HG03571 (cell line): ENCODE measurements at regions not wholly inside any gene's neighbourhood (a gene's known extent, or its start where the extent isn't known, plus 50 kb on each side); places are given as distances from the start of the nearest gene placed in this dataset.

ENCODE experiments used
- ATAC-seq: cut with Tn5 transposase; IDR thresholded peaks from one replicate; pipeline ENCODE4 v1.9.1; 2021; ENCODE audit not compliant: unreplicated experiment

DNA sequence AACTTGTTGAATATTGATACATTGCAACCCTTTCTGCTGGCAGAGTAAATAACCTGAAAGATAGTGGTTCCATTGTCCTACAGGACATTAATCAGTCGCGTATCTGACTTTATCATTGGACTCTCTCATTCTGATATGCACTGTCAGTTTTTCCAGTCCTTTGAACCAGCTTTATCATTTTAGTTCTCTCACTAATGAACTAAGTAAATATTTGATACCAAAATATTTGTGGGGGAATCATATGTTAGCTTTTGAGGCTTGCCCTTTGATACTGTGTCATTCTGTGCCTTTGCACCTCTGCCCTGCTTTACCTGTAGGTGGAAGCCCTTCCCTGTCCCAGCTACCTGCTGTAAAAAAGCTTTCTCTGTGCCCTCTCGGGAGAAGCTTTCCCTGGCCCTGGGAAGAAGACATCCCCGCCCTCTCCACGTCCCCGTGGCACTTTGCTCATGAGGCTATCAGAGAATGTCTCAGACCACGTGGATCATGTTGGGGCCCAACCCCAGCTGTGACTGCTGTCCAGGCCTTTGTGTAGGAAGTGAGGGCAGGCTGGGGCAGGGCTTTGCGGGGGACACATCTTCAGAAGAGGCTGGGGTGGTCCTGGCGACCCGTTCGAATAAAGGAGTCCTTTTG, 117.8 kb upstream of the NXT1 start:
- no peak for ATAC-seq

DNA sequence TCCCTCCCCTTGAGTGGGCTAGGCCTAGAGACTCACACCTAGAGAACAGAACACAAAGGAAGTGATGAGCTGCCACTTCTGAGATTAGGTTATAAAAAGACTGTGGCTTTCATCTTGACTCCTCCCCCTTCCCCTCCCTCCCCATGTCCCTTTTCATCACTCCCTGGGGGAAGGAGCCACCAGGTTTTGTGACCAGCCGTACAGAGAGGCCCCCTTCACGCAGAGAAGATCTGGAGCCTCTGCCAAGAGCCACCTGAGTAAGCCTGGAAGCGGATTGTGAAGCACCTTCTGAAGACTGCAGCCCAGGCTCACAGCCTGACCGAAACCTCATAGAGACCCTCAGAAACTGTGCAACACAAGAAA, 118.4 kb upstream of the NXT1 start:
- no peak for ATAC-seq

DNA sequence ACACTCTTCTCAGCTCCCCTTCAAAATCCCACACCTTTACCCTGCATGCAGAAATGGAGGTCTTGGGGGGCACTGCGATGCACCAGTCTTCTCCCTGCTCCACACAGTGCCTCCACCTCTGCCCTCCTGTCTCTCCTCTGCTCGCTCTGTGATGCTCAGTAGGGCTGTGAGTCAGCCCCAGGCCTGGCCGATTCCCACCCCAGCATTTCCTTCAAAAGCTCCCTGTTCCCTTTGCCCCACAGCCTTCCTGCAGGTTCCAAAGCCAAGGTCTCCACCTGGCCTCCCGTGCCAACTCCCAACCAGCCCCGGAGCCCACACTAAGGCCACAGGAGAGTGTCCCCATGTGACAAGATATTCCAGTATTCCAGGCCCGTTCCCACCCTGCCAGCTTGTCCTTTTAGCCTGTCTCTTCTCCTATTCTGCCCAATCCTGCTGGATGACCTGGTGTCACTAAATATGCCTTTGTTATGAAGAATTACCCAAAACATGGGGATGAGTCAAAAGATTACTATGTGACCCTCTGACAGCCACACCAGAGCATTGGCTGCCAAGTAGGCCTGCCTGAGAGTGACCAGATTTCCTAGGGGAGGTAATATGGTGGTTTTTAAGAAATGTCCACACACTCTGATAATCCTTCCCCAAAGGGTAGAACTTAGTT, 118.9 kb upstream of the NXT1 start:
- no peak for ATAC-seq

DNA sequence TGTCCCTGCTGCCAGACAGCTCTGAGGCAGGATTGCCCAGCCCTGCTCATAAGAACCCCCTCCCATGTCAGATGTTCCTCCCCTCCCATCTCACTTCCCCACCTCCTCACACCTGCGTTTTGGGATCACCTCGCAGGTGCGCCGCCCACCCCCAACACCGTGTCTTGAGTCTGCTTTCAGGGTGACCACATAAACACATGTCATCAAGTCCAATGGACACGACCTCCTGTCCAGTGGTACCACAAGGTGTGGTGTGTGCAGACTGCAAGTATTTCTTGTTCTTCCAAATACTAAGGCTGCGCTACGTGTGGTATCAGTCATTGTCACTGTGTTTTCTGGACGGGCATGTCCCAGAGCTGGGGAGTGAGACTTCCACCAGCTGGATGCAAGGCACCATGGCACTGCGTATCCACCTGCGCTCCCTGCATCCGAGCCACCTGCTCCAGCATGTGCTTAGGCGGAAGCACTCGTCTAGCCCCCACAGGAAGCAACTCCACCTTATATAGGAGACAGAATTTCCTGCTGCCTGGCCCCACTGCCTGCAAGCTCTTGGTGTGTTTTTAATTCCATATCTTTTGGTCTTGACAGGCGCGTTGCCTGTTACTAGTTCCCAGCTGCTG, 119.7 kb upstream of the NXT1 start:
- no peak for ATAC-seq

DNA sequence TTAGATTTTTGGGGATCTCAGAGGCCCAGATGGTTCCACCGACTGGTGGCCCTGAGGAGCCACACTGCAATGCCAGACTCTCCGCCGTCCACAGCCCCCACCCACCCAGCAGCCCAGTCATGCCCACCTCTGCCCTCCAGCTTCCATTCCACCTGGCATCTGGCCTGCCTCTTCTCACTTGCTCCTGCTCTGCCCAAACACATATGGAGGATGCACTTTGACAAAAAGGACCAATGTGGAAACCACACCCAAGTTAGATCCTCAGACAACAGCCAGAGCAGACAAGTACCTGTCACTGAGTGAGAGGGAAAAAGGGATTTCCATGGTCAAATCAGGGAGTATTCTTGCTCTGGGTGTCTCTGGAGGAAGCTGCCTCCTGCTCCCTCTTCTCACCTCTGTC, 120.6 kb upstream of the NXT1 start:
- ATAC-seq, result no peak

DNA sequence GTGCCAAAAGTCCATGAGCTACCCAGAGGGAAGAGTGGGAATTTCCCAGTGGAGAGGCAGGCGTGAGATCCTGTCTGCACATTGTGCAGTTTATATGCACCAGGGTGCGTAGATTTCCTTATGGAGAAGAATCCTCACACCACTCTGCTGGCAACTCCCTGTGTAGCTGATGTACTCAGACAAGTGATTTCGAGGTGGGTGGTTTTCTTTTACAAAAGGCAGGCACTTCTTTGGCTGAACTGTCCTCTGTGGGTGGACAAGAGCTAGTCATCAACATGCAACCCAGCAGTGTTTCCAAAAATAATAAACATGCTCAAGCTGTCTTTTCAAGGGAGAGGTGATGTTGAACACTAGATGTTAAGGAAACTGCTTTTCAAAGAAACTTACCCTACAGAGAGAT, 121.7 kb upstream of the NXT1 start:
- ATAC-seq, result no peak

DNA sequence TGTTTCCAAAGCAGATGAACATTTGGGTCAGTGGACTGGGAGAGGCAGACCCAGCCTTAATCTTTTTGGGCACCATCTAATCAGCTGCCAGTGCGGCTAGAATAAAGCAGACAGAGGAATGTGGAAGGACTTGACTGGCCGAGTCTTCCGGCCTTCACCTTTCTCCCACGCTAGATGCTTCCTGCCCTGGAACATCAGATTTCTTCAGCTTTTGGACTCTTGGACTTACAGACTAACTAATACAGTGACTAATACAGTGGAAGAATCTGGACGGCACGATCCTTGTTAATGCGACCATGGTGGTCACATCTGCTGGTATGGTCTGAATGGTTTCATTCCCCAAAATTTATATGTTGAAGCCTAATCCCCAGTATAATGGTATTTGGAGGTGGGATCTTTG, 122.6 kb upstream of the NXT1 start:
- no peak for ATAC-seq

DNA sequence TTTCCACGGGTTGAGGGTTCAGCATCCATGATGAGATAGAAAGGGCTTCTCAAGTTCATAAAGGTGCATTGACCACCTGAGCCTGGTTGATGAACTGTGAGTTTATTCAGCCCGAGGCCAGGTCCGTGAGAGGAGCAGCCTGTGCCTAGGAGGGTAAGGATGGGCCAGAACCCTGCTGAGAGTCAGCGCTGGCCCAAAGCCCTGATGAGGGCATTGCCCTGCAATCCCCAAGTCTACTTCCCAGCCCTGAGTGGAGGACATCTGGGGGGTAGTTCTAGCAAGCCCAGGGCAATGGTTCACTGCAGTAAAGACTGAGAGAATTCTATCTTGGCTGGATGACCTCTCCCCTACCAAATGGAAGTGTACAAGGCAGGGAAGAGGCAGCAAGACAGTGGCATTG, 123.3 kb upstream of the NXT1 start:
- no peak for ATAC-seq

DNA sequence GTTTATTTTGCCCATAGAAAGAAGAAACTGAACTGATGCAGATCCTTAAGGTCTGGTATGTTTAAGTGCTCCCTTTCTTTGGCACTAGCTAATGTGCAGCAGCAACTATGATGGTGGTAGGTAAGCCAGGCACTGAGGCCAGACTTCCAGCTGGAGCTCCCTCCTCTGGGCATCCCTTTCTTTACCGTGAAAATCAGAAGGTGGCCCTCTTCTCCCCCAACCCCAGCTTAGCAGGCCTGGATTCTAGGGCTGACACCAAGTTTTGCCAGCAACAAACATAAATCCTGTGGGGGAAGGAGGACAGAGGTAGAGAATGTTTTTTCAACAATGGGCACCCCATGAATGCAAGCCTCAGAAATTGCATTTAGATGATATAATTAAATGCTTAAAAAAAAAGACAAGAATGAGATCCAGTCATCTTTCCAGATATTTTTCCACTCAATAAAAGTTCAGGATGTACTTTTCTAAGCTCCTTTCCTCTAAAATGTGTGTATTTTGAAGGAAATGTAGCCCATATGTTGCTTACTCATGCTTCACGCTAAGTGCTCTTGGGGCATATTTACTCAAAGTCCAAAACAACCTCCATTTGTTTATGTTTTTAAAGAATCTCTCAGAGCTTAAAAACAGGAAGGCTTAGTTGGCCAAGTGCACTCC, 123.9 kb upstream of the NXT1 start:
- ATAC-seq, result no peak

DNA sequence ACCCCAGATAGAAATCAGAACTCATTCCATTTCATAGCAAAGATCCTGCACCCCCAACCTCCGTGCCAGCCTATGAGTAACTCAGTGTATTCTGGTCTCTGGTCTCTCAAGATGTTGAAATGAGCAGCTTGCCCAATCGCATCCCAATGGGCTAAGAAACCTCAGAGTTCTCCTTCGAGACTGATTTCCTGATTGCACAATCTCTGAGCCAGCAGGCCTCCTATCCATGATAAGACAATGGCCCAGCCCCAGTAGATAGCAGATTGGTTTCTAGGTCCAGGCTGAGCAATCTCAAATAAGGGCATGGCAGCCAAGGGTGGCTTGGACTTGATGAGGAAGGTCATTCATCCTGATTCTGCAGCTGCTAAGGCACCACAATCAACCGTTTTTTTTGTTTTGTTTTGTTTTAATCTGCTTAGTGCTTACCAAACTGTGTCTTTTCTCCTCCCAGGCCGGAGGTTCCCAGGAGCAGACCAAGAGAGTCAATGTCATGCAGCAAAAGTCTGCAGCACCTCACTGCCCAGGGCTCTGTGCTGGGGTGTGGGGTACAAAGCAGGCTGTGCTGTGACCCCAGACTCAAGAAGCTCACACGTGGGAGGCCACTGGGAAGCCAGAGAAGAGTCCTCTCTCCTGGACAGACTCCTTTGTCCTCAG, 125.1 kb upstream of the NXT1 start:
- no peak for ATAC-seq

DNA sequence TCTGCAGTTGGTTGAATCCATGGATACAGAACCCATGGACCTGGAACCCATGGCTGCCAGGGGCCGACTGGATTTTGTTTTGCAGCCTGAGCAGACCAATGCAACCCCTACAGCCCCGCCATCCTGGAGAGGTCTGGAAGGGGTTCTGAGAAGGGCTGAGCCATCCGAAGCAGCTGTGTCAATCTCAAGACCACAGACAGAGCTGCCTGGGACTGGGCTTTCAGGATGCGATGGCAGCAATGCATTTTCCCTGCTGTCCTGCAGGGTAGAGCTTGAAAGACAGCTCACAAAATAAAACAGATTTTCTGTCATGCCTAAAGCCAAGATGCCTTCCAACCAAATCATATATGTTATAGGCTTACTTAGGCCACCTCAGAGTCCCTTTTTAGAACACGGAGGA, 125.8 kb upstream of the NXT1 start:
- no peak for ATAC-seq

DNA sequence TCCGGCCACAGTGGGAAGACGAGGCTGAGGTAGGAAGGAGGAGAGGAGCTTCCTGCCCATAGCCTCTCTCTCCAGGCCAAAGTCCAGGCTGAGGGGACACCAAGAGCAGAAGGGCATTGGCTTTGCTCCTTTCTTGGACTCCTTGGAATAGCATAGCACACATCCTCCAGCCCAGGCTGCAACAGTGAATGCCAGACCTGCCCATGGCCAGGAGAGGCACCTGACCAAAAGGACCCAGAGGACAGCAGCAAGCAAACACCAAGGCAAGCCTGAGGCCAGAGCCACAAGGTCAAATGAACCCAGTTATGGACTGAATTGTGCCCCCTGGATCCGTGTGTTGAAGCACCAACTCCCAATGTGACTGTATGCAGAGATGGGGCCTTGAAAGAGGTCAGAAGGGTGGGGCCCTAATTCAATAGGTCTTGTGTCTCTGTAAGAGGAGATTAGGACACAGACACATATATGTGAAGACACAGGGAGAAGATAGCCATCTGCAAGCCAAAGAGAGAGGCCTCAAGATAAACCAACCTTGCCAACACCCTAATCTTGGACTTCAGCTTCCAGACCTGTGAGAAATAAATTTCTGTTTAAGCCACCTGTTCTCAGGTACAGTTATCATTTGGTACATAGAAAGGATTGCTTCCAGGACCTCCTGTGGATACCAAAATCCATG, 126.5 kb upstream of the NXT1 start:
- no peak for ATAC-seq

DNA sequence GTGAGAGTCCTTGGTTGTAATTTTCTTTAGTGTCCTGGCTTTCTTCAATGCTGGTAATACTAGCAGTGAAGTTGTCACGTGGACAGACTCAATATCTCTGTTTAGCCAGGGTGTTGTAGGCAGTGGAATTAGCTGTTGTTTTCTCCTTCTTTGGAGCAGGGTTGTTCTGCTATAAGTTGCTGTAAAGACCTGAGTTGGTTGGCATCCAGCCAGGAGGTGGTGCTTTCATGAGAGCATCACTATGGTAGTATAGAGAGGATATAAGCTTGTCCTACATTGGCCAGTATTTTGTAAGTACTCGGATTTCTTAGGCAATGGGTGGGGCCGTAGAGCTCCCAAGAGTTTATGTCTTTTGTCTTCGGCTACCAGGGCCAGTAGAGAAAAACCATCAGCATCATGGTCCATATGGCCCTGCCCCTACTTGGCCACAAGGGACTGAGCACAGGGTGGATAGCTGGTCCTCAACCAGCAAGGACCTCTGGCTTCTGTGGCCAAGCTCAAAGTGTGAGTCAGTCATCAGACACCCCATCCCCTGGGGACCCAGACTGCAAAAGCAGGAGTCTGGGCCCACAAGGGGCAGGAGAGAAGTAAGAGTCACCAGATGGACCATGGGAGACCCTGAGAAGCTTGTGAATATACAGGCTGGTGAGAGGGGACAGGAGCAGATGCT, 127.9 kb upstream of the NXT1 start:
- ATAC-seq, result no peak

DNA sequence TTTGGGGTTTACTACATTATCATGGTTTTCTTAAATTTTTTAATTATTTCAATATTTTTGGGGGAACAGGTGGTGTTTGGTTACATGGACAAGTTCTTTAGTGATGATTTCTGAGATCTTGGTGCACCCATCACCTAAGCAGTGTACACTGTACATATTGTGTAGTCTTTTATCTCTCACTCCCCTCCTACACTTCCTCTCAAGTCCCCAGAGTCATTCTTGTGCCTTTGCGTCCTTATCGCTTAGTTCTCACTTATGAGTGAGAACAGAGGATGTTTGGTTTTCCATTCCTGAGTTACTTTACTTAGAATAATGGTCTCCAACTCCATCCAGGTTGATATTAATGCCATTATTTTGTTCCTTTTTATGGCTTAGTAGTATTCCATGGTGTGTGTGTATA, 130.9 kb upstream of the CD93 start:
- ATAC-seq, result no peak

DNA sequence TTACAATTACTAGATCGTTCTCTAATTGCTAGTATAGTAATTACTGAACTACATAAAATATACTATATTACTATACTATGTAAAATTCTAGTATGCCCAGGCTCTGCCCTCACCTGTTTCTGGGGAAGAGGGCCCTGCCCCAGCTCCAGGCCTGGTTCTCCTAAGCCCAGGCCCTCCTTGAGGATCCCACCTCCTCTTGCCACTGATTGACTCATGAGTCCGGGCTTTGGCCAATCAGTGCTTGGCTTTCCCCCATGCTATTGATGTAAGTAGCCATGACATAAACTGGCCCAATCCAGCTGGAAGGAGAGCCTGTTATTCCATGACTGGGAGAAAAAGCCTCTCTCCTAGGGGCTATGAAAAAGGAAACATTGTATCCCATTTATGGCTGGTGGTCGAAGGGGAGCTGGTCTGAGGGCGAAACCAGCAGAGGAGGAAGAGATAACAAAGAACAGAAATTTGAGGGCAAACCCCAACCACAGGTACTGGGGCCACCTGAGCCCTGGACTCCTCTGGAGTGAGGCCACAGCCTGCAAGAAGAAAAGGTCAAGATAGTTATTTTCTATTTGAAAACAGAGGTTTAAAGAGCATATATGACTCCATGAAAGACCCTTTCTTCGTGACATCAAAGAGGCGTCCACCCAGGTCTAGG, 129.3 kb upstream of the CD93 start:
- no peak for ATAC-seq

DNA sequence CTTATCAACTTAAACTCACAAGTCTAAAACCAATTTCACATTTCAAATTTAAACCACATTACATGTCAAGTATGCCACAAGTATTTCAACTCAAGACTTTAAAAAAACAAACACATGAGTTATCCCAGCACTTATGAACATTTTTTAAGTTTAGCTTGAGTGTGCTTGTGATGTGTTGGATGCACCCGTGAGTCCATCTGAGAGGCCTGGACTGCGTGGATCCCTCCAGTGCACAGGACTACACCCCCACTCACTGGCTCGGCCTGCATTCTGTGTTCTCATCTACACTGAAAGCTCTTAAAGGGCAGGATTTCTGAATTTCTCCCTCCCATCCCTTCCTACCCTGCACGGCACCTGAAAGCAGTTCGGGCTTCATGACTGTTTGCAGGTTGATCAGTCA, 128.8 kb upstream of the CD93 start:
- no peak for ATAC-seq

DNA sequence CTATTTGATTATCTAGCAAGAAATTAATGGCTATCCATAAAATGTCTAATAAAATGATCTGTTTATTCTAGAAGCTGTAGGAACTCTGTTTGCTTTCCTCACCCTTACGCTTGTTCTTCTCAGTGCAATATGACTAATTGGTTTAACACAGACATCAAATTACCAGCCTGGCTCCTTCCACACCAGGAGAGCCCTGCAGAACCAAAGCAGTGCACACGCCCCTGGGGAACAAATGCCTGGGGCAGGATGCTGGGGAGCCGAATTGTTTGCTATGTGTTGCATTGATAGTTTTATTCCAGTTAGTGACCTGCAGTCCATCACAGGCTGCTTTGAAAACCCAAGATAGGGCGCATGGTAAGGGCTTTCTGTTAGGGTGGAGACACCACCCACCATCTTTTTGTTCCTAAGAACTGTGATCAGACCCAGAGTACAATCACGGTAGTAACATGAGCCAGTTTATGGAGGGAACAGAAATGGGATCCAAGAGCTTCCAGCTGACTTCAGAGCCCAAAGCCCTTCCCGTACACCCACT, 126.4 kb upstream of the CD93 start:
- ATAC-seq, result no peak

DNA sequence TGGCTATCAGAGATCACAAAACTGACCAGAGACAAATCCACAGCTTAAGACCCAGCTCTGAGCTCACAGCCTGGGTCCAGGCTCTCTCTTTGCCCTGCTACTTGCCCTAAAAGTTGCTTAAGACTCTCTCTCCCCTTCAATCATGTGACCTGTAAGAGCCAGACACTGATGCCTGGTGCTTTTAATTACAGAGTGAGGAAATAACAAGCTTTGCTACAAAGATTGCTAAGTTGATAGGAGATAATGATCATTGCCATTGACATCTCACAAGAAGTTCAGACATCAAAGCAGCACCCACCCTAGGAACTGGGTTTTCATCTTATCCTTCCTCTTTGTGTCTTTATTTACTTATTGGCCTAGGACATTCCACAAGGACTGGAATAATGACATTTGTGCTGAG, 125.9 kb upstream of the CD93 start:
- ATAC-seq, result no peak

DNA sequence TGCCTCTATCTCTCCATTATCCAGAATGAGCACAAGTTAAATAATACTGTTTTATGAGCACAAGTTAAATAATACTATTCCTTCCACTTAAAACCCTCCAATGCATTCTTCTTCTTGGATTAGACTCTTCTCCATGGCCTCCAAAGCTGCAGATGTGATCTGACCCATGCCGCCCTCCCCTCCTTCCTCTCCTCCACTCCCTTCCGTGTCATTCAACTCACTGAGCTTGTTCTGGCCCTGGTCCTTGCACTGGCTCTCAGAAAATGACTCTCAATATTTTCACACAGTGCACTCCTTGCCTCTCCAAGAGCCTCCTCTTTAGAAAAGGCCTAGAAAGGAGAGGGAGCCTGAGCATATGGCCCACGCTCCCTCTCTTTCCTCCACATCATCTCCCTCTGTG, 125.0 kb upstream of the CD93 start:
- no peak for ATAC-seq
